ENCODE measurements at regions not wholly inside any gene's neighbourhood (a gene's known extent, or its start where the extent isn't known, plus 50 kb on each side); places are given as distances from the start of the nearest gene placed in this dataset.

GRCh38 chr12:105759149-105759548, 379.6 kb downstream of the NUAK1 start:
- H3K9me3 ChIP-seq (ENCODE audit: control insufficient read depth, insufficient read depth, low read length): no peaks in the 10 kb centered on the region
- no peaks in the 10 kb centered on the region for H3K36me3 ChIP-seq (ENCODE audit: insufficient read depth, low read length)
- H3K4me1 ChIP-seq (ENCODE audit: insufficient read depth, low read length): no peaks in the 10 kb centered on the region
- no peak overlapping the region for H3K9ac ChIP-seq (ENCODE audit: low read depth, low read length)

- Histone ChIP-seq H3K9ac (ENCODE audit: low read depth, low read length) (no peak overlapping the region), H3K4me1 (ENCODE audit: insufficient read depth, low read length) (no peaks in the 10 kb centered on the region), H3K9me3 (ENCODE audit: control insufficient read depth, insufficient read depth, low read length) (no peaks in the 10 kb centered on the region), H3K36me3 (ENCODE audit: insufficient read depth, low read length) (no peaks in the 10 kb centered on the region)
These were observed 377.7 kb downstream of the NUAK1 start for GRCh38 chr12:105761075-105761474.

DNA sequence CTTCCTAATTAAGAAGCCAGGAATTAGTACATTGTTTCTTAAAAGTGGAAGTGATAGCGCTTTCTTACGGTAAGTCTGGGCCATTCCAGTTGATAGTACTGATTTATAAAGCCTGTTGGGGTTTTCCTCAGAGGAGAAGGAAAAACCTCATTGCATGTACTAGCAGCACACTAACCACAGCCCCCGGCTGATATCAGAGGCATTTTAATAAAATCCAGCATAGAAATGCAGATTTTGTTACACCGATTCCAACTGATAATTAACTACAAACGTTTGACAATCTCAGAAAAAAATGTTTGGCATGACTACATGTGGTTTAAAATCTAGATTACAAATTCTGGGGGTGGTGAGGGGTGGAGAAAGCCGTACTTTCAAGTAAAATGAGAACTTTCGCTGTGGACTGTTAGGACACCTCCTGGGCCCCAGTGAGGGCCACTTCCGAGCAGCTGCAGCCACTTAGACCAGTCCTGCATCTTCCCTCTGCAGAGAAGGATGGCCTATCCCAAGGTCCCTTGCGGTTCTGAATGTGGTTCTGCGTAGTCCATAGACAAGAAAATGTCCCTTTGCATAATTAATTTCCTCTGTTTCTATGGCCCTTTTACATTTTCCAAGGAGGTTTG, 374.4 kb downstream of the NUAK1 start:
- Histone ChIP-seq H3K36me3 (ENCODE audit: insufficient read depth, low read length) (no peaks in the 10 kb centered on the region), H3K9me3 (ENCODE audit: control insufficient read depth, insufficient read depth, low read length) (no peaks in the 10 kb centered on the region), H3K4me1 (ENCODE audit: insufficient read depth, low read length) (no peaks in the 10 kb centered on the region), H3K9ac (ENCODE audit: low read depth, low read length) (no peak overlapping the region)

GRCh38 chr12:105765053-105766014, 373.4 kb downstream of the NUAK1 start:
- no peaks in the 10 kb centered on the region for H3K4me1 ChIP-seq (ENCODE audit: insufficient read depth, low read length)
- no peaks in the 10 kb centered on the region for H3K36me3 ChIP-seq (ENCODE audit: insufficient read depth, low read length)
- H3K9ac ChIP-seq (ENCODE audit: low read depth, low read length): no peak overlapping the region
- no peaks in the 10 kb centered on the region for H3K9me3 ChIP-seq (ENCODE audit: control insufficient read depth, insufficient read depth, low read length)

DNA sequence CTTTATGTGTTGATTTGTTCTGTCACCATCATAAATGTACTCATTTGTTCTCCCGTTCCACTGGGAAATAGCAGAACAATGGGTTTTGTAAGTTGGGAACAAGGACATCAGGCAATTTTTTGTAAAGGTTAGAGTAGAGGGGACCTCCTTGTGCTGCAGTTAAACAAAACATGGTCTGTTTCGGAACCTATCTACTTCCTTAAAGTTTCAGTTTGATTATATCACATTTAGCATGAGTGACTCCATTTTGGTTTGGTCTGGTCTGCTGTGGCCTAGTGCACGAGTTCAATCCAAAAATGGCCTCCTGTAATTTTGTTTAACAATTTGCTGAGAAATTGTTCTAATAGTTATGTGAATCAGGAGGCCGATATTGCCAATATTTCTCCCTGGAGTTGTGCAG, 372.7 kb downstream of the NUAK1 start:
- no peaks in the 10 kb centered on the region for H3K4me1 ChIP-seq (ENCODE audit: insufficient read depth, low read length)
- no peaks in the 10 kb centered on the region for H3K9me3 ChIP-seq (ENCODE audit: control insufficient read depth, insufficient read depth, low read length)
- no peaks in the 10 kb centered on the region for H3K36me3 ChIP-seq (ENCODE audit: insufficient read depth, low read length)
- no peak overlapping the region for H3K9ac ChIP-seq (ENCODE audit: low read depth, low read length)

DNA sequence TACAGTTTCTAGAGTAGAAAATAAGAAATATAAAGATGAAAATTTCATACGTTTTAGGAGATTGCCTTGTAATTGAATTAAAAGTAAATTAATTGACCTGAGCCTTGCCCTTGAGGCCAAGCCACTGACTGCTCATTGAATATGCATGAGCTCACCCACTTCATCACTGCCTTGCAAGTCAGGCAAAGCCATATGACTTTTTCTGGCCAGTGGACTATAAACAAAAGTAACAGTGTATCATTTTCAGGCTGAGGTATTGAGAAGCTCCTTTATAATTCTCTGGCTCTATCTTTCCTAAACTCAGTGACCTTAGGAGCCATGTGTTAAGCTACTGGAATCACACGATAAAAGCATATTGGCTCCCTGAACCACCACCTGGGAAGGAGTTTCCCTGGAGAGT, 369.3 kb downstream of the NUAK1 start:
- Histone ChIP-seq H3K36me3 (ENCODE audit: insufficient read depth, low read length) (no peaks in the 10 kb centered on the region), H3K9me3 (ENCODE audit: control insufficient read depth, insufficient read depth, low read length) (no peaks in the 10 kb centered on the region), H3K9ac (ENCODE audit: low read depth, low read length) (no peak overlapping the region), H3K4me1 (ENCODE audit: insufficient read depth, low read length) (no peaks in the 10 kb centered on the region)

DNA sequence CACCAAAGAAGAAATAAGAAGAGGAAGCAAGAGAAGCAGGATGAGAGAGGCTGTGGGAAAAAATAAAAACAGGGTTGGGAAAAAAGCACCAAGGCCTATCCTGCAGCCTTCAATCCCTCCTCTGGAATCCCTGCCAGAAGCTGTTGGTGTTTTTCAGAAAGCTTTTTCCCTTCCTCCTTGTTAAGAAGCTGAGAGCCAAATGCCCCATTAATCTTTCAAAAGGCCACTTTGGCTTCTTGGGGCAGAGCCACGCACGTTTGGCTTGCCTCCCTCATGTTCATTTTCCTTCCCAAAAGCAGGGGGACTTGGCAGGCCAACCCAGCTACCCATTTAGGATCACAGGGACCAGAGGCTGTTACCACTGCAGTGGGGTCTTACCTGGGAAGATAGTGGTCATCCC, 365.3 kb downstream of the NUAK1 start:
- no peaks in the 10 kb centered on the region for H3K4me1 ChIP-seq (ENCODE audit: insufficient read depth, low read length)
- no peaks in the 10 kb centered on the region for H3K9me3 ChIP-seq (ENCODE audit: control insufficient read depth, insufficient read depth, low read length)
- H3K9ac ChIP-seq (ENCODE audit: low read depth, low read length): no peak overlapping the region
- no peaks in the 10 kb centered on the region for H3K36me3 ChIP-seq (ENCODE audit: insufficient read depth, low read length)

DNA sequence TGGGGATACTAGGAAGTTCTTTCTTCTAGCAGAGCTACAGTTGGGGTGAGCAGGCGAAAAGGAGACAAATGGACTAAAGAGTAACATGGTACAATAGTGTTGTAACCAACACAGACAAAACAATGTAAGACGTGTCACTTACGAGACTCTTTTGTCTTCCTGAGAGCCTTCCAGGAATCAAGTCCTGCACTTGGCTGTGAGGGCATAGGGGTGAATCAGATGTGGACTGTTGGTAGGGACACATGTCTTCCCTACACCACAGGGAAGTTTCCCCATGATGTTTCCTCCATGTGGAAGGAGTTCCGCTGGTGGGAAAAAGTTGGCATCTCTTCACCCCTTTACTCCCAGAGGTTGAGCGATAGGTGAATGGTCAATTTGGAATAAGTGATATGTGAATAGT, 364.7 kb downstream of the NUAK1 start:
- no peaks in the 10 kb centered on the region for H3K36me3 ChIP-seq (ENCODE audit: insufficient read depth, low read length)
- H3K4me1 ChIP-seq (ENCODE audit: insufficient read depth, low read length): no peaks in the 10 kb centered on the region
- H3K9me3 ChIP-seq (ENCODE audit: control insufficient read depth, insufficient read depth, low read length): no peaks in the 10 kb centered on the region
- H3K9ac ChIP-seq (ENCODE audit: low read depth, low read length): no peak overlapping the region

DNA sequence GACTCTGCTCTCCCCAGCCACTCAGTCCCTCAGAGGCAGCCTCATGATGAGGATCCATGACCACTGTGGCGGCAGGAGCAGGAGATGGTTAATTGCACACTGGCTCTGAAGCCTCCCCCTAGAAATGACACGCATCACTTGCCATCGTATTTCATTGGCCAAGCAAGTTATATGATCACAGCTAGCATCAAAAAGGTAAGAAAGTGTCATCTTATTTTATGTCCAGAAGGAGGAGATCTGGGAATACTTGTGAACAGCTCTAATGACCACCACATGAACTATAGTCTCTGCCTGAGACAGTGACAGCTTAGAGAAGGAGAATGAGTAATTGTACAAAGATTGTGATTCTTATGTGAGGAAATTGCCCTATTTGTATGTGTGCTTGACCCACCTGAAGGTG, 363.4 kb downstream of the NUAK1 start:
- no peak overlapping the region for H3K9ac ChIP-seq (ENCODE audit: low read depth, low read length)
- no peaks in the 10 kb centered on the region for H3K4me1 ChIP-seq (ENCODE audit: insufficient read depth, low read length)
- H3K36me3 ChIP-seq (ENCODE audit: insufficient read depth, low read length): no peaks in the 10 kb centered on the region
- H3K9me3 ChIP-seq (ENCODE audit: control insufficient read depth, insufficient read depth, low read length): no peaks in the 10 kb centered on the region

- Histone ChIP-seq H3K9me3 (ENCODE audit: control insufficient read depth, insufficient read depth, low read length) (no peaks in the 10 kb centered on the region), H3K36me3 (ENCODE audit: insufficient read depth, low read length) (no peaks in the 10 kb centered on the region), H3K9ac (ENCODE audit: low read depth, low read length) (no peak overlapping the region), H3K4me1 (ENCODE audit: insufficient read depth, low read length) (peaks cover 4% of the 10 kb centered on the region; the same call in 1 of the 2 replicates)
These were observed 354.5 kb downstream of the NUAK1 start for GRCh38 chr12:105783983-105784947.

DNA sequence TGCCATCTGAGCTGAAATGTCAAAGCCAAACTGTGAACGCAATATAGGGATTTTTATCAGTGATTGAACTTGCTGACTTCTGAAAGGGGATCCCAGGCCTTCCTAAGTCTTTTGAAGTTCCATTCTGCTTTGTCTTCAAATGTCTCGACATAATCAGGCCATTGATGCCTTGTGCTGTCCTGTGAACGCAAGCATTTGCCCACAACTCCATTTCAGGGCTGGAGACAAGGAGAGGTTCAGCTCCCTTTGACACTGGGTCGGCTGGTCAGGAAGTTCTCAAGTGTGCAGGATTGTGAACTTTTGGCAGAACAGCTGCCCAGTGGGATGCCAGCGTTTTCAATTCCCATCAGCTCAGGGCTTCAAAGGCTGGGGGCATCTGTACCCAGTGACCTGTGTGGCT, 345.3 kb downstream of the NUAK1 start:
- no peaks in the 10 kb centered on the region for H3K9me3 ChIP-seq (ENCODE audit: control insufficient read depth, insufficient read depth, low read length)
- no peaks in the 10 kb centered on the region for H3K4me1 ChIP-seq (ENCODE audit: insufficient read depth, low read length)
- no peak overlapping the region for H3K9ac ChIP-seq (ENCODE audit: low read depth, low read length)
- H3K36me3 ChIP-seq (ENCODE audit: insufficient read depth, low read length): no peaks in the 10 kb centered on the region

- no peak overlapping the region for H3K9ac ChIP-seq (ENCODE audit: low read depth, low read length)
- no peaks in the 10 kb centered on the region; the same call in 1 of the 2 replicates for H3K36me3 ChIP-seq (ENCODE audit: insufficient read depth, low read length)
- H3K9me3 ChIP-seq (ENCODE audit: control insufficient read depth, insufficient read depth, low read length): no peaks in the 10 kb centered on the region
- no peaks in the 10 kb centered on the region for H3K4me1 ChIP-seq (ENCODE audit: insufficient read depth, low read length)
These were observed 340.4 kb downstream of the NUAK1 start for GRCh38 chr12:105798256-105798845.

GRCh38 chr12:105799103-105799502, 339.7 kb downstream of the NUAK1 start:
- H3K9ac ChIP-seq (ENCODE audit: low read depth, low read length): no peak overlapping the region
- H3K36me3 ChIP-seq (ENCODE audit: insufficient read depth, low read length): no peaks in the 10 kb centered on the region; the same call in 1 of the 2 replicates
- H3K9me3 ChIP-seq (ENCODE audit: control insufficient read depth, insufficient read depth, low read length): no peaks in the 10 kb centered on the region
- no peaks in the 10 kb centered on the region for H3K4me1 ChIP-seq (ENCODE audit: insufficient read depth, low read length)

- Histone ChIP-seq H3K4me1 (ENCODE audit: insufficient read depth, low read length) (no peaks in the 10 kb centered on the region), H3K36me3 (ENCODE audit: insufficient read depth, low read length) (no peaks in the 10 kb centered on the region; the same call in 1 of the 2 replicates), H3K9me3 (ENCODE audit: control insufficient read depth, insufficient read depth, low read length) (no peaks in the 10 kb centered on the region), H3K9ac (ENCODE audit: low read depth, low read length) (no peak overlapping the region)
These were observed 337.4 kb downstream of the NUAK1 start for GRCh38 chr12:105801351-105801750.

Measured in ES-I3 (cell line).